Mucosa of rectum (tissue), 2 donors: ENCODE measurements at regions not wholly inside any gene's neighbourhood (a gene's known extent, or its start where the extent isn't known, plus 50 kb on each side); places are given as distances from the start of the nearest gene placed in this dataset.

Experiments
- H3K27ac ChIP-seq, 2 donors: one replicate each; pipeline ENCODE4 v1.7.0; 2013; ENCODE audit warnings: inconsistent platforms in 2 of 2, low read depth in 2 of 2, low read length in 2 of 2
- H3K27me3 ChIP-seq, 2 donors: one replicate each; pipeline ENCODE4 v1.7.0; 2013; ENCODE audit warnings: low read length in 2 of 2; ENCODE audit not compliant: control insufficient read depth in 2 of 2, insufficient read depth in 2 of 2
- H3K36me3 ChIP-seq, 2 donors: one replicate each; pipeline ENCODE4 v1.7.0; 2013; ENCODE audit warnings: low read length in 2 of 2; ENCODE audit not compliant: control insufficient read depth in 2 of 2, insufficient read depth in 2 of 2
- H3K4me1 ChIP-seq, 2 donors: one replicate each; pipeline ENCODE4 v1.7.0; 2013; ENCODE audit warnings: low read length in 2 of 2, mild to moderate bottlenecking in 1 of 2; ENCODE audit not compliant: control insufficient read depth in 2 of 2, insufficient read depth in 2 of 2
- H3K4me3 ChIP-seq, 2 donors: one replicate each; pipeline ENCODE4 v1.7.0; 2013; ENCODE audit warnings: low read length in 2 of 2
- H3K9ac ChIP-seq, 2 donors: one replicate each; pipeline ENCODE4 v1.7.0; 2013; ENCODE audit warnings: low read length in 2 of 2, low read depth in 1 of 2, mild to moderate bottlenecking in 1 of 2
- H3K9me3 ChIP-seq, 2 donors: one replicate each; pipeline ENCODE4 v1.7.0; 2013; ENCODE audit warnings: low read length in 2 of 2; ENCODE audit not compliant: control insufficient read depth in 2 of 2
- donor health status: healthy.
- donor health status: Normal muscosa, but diverticular disease.

DNA sequence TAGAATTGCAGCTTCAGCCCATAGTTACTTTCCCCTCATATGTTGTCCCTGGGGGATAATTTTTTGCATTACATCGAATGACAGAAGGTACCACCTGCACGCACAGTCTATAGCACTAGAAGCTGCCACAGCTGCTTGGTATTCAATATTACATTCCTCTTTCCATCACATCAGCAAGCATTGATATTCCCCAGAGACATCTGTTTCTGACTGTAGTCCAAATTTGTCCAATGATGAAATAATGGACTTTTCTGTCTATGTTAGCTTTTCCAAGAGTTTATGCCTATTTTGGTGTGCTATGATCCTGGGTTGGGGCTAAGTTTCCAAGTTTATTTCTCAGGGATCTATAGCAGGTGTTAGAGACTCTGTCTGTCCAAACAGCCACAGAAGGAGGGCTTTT lies 335.4 kb downstream of the LRIG3 start:
- Histone ChIP-seq H3K9ac (no peak overlapping the region), H3K27me3 (no peaks in the 10 kb centered on the region), H3K27ac (no peak overlapping the region), H3K9me3 (no peaks in the 10 kb centered on the region), H3K4me1 (no peaks in the 10 kb centered on the region), H3K4me3 (no peak overlapping the region), H3K36me3 (no peaks in the 10 kb centered on the region)

DNA sequence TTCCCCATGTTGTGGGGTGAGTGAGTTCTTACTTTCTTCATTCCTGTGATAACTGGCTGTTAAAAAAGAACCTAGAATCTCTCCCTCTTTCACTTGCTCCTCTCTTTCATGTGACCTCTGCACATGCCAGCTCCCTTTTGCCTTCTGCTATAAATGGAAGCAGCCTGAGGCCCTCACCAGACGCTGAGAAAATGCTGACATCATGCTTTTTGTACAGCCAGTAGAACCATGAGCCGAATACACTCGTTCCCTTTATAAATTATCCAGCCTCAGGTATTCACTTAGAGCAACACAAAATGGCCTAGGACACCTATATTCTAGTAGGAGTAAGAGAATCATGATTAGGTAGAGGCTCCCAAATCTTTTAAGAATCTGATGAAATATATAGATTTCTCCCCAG lies 333.5 kb downstream of the LRIG3 start:
- Histone ChIP-seq H3K27ac (no peak overlapping the region), H3K36me3 (no peaks in the 10 kb centered on the region), H3K4me1 (no peaks in the 10 kb centered on the region), H3K27me3 (no peaks in the 10 kb centered on the region), H3K9ac (no peak overlapping the region), H3K9me3 (no peaks in the 10 kb centered on the region), H3K4me3 (no peak overlapping the region)

DNA sequence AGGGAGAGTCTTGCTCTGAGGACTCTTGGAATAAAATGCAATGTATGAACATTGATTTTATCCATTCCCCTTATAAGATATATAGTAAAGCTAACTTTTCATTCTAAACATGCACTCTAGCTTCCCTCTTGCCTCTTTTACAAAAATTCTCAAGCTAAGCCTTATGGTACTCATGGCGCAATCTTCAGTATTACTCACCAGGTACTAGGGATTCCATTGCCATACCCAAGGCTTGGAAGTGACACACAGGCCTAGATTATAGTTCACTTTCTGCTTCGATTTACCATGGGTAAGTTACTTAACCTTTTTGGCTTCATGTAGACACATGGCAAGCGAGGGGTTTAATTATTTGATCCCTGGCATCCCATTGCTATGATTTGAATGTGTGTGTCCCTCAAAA lies 331.5 kb downstream of the LRIG3 start:
- no peaks in the 10 kb centered on the region for H3K27me3 ChIP-seq
- H3K4me1 ChIP-seq, result no peaks in the 10 kb centered on the region
- no peak overlapping the region for H3K4me3 ChIP-seq
- H3K36me3 ChIP-seq, result no peaks in the 10 kb centered on the region
- H3K9me3 ChIP-seq, result no peaks in the 10 kb centered on the region
- no peak overlapping the region for H3K27ac ChIP-seq
- H3K9ac ChIP-seq, result no peak overlapping the region

DNA sequence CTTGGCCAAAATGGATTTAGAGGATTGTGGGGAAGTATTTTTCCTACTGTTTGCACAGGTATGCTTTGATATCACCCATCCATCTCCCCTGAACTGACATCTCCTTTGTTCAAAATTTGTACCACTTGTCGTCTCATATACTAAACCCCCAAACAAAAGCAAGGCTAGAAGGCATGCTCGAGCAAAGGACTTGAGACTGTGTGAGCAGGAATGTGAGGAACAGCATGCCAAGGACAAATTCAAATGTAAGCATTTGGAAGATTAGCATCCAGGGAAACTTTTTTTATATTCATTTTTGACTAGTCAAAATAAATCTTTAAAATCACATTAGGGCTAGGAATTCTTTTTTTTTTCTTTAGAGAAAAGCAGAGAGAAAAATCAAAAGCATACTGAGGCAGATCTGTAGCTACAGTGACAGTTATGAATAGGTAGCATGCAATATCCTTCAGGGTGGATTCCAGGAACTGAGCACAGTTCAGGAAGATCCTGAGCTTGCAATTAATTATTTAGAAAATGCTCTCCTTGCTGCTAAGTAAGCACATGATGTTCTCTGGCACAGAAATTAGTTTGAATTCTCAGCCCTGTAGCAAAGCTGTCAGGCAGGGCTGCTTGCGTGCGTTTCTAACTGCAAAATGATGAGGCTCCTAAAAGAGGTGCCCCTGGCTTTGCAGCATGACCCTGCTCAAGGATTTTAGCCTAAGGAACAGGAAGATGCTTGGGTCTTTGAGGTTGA lies 327.7 kb downstream of the LRIG3 start:
- H3K27ac ChIP-seq, result no peak overlapping the region
- no peaks in the 10 kb centered on the region for H3K36me3 ChIP-seq
- H3K9ac ChIP-seq, result no peak overlapping the region
- no peaks in the 10 kb centered on the region for H3K9me3 ChIP-seq
- no peak overlapping the region for H3K4me3 ChIP-seq
- H3K27me3 ChIP-seq, result no peaks in the 10 kb centered on the region
- no peaks in the 10 kb centered on the region for H3K4me1 ChIP-seq

DNA sequence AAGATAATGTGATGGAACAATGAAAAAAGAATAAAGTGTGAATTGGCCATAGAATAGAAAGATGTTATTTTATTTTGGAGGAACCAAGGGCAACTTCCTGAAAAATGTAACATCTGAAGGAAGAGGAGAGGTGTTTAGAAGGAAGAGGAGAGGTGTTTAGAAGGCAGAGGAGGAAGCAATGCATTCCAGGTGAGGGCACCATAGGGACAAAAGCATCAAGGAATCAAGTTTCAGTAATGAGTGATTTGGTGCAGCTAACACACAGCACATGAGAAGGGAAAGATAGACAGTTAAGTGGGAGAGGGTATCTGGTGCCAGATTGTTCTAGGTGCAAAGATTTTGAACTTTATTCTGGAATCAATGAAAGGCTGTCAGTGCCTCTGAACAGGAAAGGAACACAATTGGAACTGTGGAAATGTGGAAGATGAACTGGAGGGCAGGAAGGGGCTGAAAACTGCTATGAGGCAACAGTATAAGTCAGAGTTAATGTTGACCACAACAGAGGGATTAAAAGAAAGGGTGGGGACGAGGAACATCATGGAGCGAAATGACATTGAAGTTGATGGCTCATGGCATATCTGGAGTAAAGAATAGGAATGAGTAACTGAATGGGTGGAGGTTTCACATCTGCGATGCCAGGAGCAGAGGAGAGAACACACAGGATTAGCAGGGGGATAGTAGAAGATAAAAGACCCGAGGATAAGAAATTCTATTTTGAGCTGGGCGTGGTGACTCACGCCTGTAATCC lies 326.6 kb downstream of the LRIG3 start:
- H3K4me3 ChIP-seq, result no peak overlapping the region
- no peaks in the 10 kb centered on the region for H3K4me1 ChIP-seq
- no peaks in the 10 kb centered on the region for H3K27me3 ChIP-seq
- H3K9ac ChIP-seq, result no peak overlapping the region
- no peak overlapping the region for H3K27ac ChIP-seq
- H3K9me3 ChIP-seq, result no peaks in the 10 kb centered on the region
- H3K36me3 ChIP-seq, result no peaks in the 10 kb centered on the region

DNA sequence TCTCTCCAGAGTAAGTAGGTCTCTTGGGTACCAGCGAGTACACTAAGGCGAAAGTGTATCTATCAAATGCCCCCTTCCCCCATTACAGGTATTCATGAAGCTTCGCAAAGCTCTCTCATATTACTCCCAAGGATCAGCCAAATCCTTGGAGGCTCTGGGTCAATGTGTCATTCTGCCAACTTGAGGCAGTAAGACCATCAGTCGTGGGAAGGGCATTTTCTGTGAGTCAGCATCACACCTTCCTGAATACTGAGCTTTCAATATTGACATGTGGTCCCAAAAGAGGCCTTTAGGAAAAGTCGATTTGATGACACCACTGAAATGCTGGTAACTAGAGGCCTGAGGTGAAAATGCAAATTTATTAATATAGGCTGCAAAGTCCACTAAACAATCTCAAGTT lies 323.9 kb downstream of the LRIG3 start:
- Histone ChIP-seq H3K4me3 (no peak overlapping the region), H3K4me1 (no peaks in the 10 kb centered on the region), H3K27me3 (no peaks in the 10 kb centered on the region), H3K36me3 (no peaks in the 10 kb centered on the region), H3K27ac (no peak overlapping the region), H3K9ac (no peak overlapping the region), H3K9me3 (no peaks in the 10 kb centered on the region)

DNA sequence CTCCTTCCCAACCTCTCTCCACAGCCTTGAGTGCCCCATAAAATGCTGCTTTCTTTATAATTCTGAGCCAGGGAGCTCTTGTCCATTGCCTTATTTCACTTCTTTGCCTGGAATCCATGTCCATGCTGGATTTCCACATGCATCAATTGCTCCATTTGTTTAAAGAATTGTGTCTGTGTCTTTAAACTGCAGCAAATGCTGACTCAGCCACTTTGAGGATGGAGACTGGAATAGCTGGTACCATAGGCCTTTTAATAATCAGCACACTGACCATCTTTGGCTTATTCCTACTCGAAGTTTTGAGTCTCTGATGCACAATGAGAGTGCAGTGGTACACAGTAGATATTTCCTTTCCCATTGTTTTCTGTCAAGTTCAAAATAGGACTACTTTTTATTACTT lies 318.8 kb downstream of the LRIG3 start:
- Histone ChIP-seq H3K9me3 (no peaks in the 10 kb centered on the region), H3K4me3 (no peak overlapping the region), H3K9ac (no peak overlapping the region), H3K36me3 (no peaks in the 10 kb centered on the region), H3K4me1 (no peaks in the 10 kb centered on the region), H3K27me3 (no peaks in the 10 kb centered on the region), H3K27ac (no peak overlapping the region)

DNA sequence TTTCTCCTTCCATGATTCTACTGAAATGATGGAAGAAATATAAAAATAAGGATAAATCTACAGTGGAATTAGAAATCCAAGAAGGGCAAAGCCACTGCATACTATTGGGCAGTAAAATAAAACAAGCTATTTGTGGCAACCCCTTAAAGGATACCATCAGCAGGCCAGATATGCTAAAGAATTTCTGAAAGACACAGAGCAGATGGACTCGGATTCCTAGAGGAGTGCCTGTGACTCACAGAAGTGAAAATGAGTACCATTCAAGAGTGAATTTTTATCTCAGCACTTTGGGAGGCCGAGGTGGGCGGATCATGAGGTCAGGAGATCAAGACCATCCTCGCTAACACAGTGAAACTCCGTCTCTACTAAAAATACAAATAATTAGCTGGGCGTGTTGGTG lies 318.1 kb downstream of the LRIG3 start:
- Histone ChIP-seq H3K27me3 (no peaks in the 10 kb centered on the region), H3K9ac (no peak overlapping the region), H3K9me3 (no peaks in the 10 kb centered on the region), H3K27ac (no peak overlapping the region), H3K4me1 (no peaks in the 10 kb centered on the region), H3K36me3 (no peaks in the 10 kb centered on the region), H3K4me3 (no peak overlapping the region)

DNA sequence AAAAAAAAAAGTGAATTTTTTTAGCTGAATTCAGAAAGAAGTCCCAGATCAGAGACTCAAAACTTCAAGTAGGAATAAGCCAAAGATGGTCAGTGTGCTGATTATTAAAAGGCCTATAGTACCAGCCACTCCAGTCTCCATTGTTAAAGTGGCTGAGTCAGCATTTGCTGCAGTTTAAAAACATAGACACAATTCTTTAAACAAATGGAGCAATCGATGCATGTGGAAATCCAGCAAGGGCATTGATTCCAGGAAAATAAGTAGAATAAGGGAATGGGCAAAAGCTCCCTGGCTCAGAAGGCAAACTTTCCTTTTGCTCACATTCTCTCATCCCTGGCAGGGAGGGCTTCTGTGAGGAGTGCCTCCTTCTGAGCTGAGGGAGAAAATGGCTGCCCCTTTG lies 317.6 kb downstream of the LRIG3 start:
- no peaks in the 10 kb centered on the region for H3K27me3 ChIP-seq
- H3K27ac ChIP-seq, result no peak overlapping the region
- H3K4me3 ChIP-seq, result no peak overlapping the region
- no peak overlapping the region for H3K9ac ChIP-seq
- no peaks in the 10 kb centered on the region for H3K9me3 ChIP-seq
- H3K4me1 ChIP-seq, result no peaks in the 10 kb centered on the region
- no peaks in the 10 kb centered on the region for H3K36me3 ChIP-seq

DNA sequence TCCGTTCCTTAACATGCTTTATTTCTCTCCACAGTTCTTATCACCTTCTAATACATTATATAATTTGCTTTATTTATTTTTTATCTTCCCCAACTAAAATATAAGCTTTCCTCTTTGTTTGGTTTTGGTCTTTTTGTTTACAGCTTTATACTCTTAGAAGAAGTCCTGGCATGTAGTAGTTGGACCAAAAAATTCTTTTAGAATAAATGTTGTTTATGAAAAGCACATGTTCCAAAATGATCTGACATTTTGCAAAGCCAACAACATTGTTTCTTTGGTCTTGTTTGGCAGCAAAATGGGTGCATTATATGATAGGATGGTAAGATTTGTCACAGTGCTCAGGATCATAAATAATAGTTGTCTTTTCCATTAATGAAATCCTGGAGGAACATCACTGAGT lies 312.5 kb downstream of the LRIG3 start:
- Histone ChIP-seq H3K27me3 (peaks cover 0 to 2% of the 10 kb centered on the region in 2 donors), H3K4me1 (no peaks in the 10 kb centered on the region), H3K27ac (no peak overlapping the region), H3K4me3 (no peak overlapping the region), H3K9me3 (no peaks in the 10 kb centered on the region), H3K9ac (no peak overlapping the region), H3K36me3 (no peaks in the 10 kb centered on the region)
